Activated T-cell treated with anti-CD3 and anti-CD28 coated beads, Interleukin-2, amount 50 U/mL, for 72 hours (primary cell): ENCODE measurements at regions not wholly inside any gene's neighbourhood (a gene's known extent, or its start where the extent isn't known, plus 50 kb on each side); places are given as distances from the start of the nearest gene placed in this dataset.

ENCODE experiments used
- ATAC-seq, 2 donors: fragments of 150-1000 bp; cut with Tn5 transposase; replicated peaks in 1 of 2; 2 replicates each; pipeline ENCODE4 v1.10.0; 2021; ENCODE audit warnings: moderate library complexity in 2 of 2, mild to moderate bottlenecking in 1 of 2
- DNase-seq, 2 donors: peaks; one replicate each; pipeline ENCODE4 v3.0.0; 2021 to 2022; ENCODE audit warnings: mixed read lengths in 1 of 2
- H3K27ac Mint-ChIP-seq: one replicate; pipeline ENCODE4 v1.8.0; 2022; ENCODE audit warnings: mild to moderate bottlenecking, moderate library complexity, mixed read lengths
- H3K27me3 Mint-ChIP-seq: one replicate; pipeline ENCODE4 v1.8.0; 2022; ENCODE audit warnings: low read depth, mixed read lengths
- H3K36me3 Mint-ChIP-seq, 2 donors: one replicate each; pipeline ENCODE4 v1.8.0; 2022; ENCODE audit warnings: mixed read lengths in 2 of 2, mild to moderate bottlenecking in 1 of 2; ENCODE audit not compliant: insufficient read depth in 2 of 2
- H3K4me1 Mint-ChIP-seq: one replicate; pipeline ENCODE4 v1.8.0; 2022; ENCODE audit warnings: low read depth, mixed read lengths
- H3K4me3 Mint-ChIP-seq, 2 donors: one replicate each; pipeline ENCODE4 v1.8.0; 2022; ENCODE audit warnings: mild to moderate bottlenecking in 2 of 2, mixed read lengths in 2 of 2, moderate library complexity in 2 of 2
- H3K9me3 Mint-ChIP-seq, 2 donors: one replicate each; pipeline ENCODE4 v1.8.0; 2022; ENCODE audit warnings: mixed read lengths in 2 of 2

DNA sequence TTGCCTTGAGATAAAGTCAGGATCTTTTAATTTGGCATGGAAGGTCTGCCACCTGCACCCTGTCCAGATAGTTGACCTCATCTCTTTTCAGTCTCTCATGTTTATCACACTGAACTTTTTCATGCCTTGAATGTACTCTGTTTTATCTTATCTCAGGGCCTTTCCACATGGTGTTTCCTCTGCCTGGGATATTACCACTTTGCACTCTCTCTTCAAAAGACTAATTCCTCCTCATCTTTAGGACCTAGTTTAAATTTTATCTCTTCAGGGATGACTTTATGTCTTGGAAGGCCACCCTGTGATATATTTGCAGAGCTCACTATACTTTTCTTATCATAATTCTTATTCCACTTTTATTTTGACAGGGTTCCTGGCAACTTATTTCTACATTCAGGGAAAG is 150.0 kb downstream of the DNAJB9 start:
- ATAC-seq (no peak), DNase-seq (no peak)
- H3K27me3 Mint-ChIP-seq: peaks cover 3% of the 10 kb centered on the region
- H3K36me3 Mint-ChIP-seq: no peaks in the 10 kb centered on the region
- peaks cover 2 to 3% of the 10 kb centered on the region in 2 donors for H3K9me3 Mint-ChIP-seq
- H3K4me3 Mint-ChIP-seq: no peak overlapping the region
- no peak overlapping the region for H3K27ac Mint-ChIP-seq
- no peaks in the 10 kb centered on the region for H3K4me1 Mint-ChIP-seq

DNA sequence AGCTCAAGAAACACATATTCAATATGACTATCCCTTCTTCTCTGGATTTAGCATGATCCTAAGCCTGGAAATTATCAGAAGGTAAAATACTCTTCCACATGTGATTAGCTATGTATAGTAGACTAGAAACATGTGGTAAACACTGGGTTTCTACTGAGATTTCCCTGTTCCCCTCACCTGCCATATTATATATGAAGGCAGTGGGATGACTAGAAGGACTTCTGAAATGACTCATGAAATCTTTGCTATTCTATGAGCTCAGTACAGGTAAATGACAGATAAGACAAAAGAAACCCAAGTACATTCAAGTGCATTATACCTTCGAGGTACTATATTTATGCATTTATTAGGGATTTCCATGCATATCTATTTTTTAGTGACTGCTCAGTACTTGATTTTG is 152.9 kb downstream of the DNAJB9 start:
- Mint-ChIP-seq H3K36me3 (no peaks in the 10 kb centered on the region), H3K4me1 (no peaks in the 10 kb centered on the region), H3K4me3 (no peak overlapping the region), H3K9me3 (peaks cover 2 to 3% of the 10 kb centered on the region in 2 donors), H3K27ac (no peak overlapping the region), H3K27me3 (no peaks in the 10 kb centered on the region)
- DNase-seq (no peak), ATAC-seq (no peak)

DNA sequence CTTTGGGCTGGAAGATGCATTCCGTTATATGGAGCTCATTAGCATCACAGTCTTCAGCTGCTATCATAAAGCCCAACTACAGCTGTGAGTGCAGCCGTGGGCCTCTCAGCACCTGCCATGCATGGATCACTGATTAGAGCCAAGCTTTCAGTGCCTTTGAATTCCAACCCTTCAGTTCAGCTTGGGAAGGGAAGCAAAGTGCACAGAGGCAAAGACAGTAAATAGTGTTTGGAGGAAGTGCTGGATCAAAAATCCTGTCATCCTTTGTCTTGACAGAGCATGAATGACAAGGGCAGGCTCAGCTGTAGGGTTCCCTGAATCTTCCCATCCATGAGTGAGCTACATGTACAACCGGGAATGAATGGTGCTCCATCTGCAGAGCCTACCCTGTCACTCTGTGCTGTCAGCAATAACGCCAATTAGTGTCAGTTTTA is 153.7 kb downstream of the DNAJB9 start:
- Mint-ChIP-seq H3K4me3 (no peak overlapping the region), H3K4me1 (no peaks in the 10 kb centered on the region), H3K27ac (no peak overlapping the region), H3K27me3 (no peaks in the 10 kb centered on the region), H3K36me3 (no peaks in the 10 kb centered on the region), H3K9me3 (peaks cover 2 to 3% of the 10 kb centered on the region in 2 donors)
- ATAC-seq (no peak), DNase-seq (no peak)

DNA sequence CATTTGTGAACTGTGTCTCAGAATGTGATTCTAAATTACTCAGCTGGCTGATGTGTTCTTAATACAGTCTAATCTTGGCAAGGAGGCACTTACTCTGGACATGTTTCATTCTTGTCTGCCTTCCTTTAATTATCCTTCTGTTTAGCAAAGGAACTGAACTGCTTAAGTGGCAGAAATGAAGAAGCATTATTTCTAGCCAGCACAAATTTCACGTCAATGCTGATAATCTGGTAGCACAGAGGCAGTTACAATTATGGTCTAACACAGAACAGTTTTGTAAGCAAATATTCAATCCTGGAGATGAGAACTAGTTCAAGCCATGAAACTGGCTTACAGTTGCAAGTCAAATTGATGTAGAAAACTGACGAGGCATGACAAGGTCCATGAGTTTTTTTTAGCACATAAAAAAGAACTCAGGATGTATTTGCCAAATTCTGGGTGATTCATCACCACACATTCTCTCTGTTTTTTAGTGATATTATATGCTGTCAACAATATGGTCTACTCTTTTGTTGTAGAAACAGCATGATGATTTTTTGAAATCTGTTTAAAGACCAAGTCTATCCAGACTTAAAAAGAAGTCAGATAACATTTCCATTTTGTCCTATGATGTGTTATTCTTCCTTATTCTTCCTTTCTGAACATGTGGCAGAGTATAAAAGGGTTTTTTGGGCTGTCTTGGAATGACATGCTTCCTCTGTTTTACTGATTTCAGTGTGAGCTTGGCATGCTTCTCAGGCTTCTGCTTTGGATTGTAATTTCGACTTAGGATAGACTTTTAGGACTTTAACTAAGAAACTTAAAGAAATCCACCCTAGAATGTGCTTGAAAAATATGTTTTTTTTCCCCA is 154.8 kb downstream of the DNAJB9 start:
- H3K27me3 Mint-ChIP-seq: no peaks in the 10 kb centered on the region
- peaks cover 2 to 3% of the 10 kb centered on the region in 2 donors for H3K9me3 Mint-ChIP-seq
- H3K4me3 Mint-ChIP-seq: no peak overlapping the region
- H3K36me3 Mint-ChIP-seq: no peaks in the 10 kb centered on the region
- no peak overlapping the region for H3K27ac Mint-ChIP-seq
- no peaks in the 10 kb centered on the region for H3K4me1 Mint-ChIP-seq
- ATAC-seq (no peak), DNase-seq (no peak)

DNA sequence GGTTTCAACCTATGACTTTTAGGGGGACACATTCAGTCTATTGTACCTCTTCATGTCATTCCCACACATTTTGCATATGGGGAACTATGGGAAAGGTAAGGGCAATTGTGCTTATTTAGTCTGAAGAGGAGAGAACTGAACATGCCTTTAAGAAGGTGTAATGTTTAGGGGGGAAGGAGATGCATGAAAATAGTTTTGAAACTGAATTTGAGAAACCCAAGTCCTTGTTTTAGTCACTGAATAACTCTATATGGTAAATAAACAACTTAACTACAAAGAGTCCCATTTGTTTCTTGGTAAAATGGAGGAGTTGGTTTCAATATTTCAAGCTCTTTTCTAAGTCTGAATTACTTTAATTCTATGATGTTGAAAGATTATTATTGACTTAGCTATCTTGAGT is 166.1 kb downstream of the DNAJB9 start:
- no peak overlapping the region for H3K27ac Mint-ChIP-seq
- DNase-seq (no peak), ATAC-seq (no peak)
- H3K36me3 Mint-ChIP-seq: no peaks in the 10 kb centered on the region
- H3K4me1 Mint-ChIP-seq: no peaks in the 10 kb centered on the region
- peaks cover 2 to 3% of the 10 kb centered on the region in 2 donors for H3K9me3 Mint-ChIP-seq
- peaks cover 6% of the 10 kb centered on the region for H3K27me3 Mint-ChIP-seq
- no peak overlapping the region for H3K4me3 Mint-ChIP-seq

DNA sequence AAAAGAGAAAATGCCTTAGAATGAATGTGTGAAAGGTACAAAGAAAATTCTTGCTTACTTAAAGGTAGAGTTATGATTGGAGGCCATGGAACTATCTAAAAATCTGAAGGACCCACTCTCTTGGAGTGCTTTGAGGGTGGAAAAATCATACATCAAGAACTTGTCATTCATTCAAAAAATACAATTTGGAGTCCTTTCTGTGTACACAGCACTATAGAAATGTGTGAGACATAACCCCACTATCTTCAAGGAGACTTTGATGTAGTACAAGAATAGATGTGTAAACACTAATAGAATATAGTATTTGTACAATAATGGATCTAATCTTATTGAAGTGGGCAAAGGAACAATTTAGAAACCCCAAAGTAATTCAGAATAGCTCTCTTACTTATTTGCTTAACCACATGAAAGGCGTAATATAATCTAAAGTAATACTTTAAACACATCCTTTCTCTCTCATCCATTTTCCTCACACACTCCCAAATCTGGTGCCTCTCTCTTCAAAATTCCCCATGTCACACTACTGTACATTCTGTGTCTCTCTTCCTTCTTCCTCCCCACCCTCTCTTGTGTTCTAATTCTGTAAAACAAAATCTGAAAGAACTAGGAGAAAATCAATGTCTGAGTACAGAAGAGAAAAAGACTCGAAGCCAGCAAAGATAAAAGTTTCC is 166.7 kb downstream of the DNAJB9 start:
- Mint-ChIP-seq H3K27me3 (peaks cover 6% of the 10 kb centered on the region), H3K27ac (no peak overlapping the region), H3K4me1 (no peaks in the 10 kb centered on the region), H3K36me3 (no peaks in the 10 kb centered on the region), H3K9me3 (peaks cover 2 to 3% of the 10 kb centered on the region in 2 donors), H3K4me3 (no peak overlapping the region)
- DNase-seq (no peak), ATAC-seq (no peak)

DNA sequence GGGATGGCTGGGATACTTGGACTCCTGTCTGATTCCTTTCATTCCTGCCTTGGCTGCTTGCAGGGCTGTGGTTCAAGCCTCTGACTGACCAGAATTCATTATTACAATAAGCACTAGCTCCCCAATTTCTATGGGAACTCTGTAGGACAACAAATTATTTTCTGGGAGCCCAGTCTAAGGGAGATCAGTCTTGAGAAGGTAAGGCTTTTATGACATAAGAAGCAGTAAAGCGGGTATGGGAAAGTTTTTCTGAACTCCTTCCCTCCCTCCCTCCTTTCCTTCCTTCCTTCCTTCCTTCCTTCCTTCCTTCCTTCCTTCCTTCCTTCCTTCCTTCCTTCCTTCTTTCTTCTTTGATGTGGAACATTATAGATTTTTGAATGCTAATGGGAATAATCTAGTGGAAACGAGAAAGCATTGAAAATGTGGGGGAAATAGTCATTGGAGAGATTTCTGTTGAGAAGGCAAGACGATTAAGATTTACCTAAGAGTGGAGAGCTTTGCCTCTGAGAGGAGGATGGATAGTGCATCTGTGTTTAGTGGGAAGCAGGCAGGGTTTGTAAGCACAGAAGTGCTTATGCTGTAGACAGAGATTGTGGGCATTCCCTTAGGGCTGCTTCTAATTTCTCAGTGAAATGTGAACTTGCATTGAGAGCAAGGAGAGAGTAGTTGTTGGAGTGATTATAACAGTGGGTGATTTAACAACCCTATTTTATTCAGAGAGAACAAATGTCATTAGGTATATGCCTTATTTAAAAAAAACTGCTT is 201.5 kb downstream of the DNAJB9 start:
- Mint-ChIP-seq H3K36me3 (no peaks in the 10 kb centered on the region), H3K9me3 (no peaks in the 10 kb centered on the region), H3K4me3 (no peak overlapping the region), H3K27ac (no peak overlapping the region), H3K4me1 (no peaks in the 10 kb centered on the region), H3K27me3 (no peaks in the 10 kb centered on the region)
- no peak for DNase-seq
- ATAC-seq: no peak

DNA sequence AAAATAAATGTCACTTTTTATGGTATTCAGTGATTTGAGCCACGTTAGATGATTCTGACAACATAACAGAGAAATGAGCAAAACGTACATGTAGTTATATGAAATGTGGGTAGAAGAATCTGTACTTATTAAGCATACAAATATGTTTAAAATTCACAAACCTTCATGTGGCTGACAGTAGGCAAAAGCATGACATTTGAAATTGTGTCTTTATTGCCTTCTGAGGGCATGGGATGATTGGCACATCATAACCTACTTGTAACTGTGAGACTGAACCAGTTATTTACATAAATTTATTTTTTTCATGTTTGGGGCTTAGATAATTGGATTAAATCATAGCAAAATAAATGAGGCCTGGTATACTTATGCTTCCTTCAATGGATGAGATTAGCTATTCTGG is 202.2 kb downstream of the DNAJB9 start:
- no peaks in the 10 kb centered on the region for H3K4me1 Mint-ChIP-seq
- no peaks in the 10 kb centered on the region for H3K27me3 Mint-ChIP-seq
- no peak overlapping the region for H3K27ac Mint-ChIP-seq
- DNase-seq (no peak), ATAC-seq (no peak)
- H3K36me3 Mint-ChIP-seq: no peaks in the 10 kb centered on the region
- no peak overlapping the region for H3K4me3 Mint-ChIP-seq
- H3K9me3 Mint-ChIP-seq: no peaks in the 10 kb centered on the region

DNA sequence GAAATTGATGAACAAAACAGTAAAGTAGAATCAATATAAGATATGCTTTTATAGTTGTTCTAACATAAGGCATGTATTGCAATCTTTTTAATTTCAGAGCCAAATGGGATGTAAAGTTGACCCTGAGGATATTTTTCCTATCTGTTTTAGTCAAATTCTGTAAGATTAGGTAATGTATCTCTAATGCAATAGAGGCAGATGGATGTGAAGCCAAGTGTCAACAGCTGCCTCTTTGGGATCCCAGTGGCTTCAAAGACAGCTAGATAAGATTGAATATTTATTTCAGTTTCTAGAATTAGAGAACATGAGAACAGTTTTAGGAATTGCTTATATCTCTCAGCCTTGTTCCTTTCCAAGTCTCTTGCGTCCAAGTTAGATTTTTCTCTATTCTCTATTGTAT is 208.3 kb downstream of the DNAJB9 start:
- ATAC-seq (no peak), DNase-seq (no peak)
- no peaks in the 10 kb centered on the region for H3K4me1 Mint-ChIP-seq
- peaks cover 0 to 3% of the 10 kb centered on the region in 2 donors for H3K9me3 Mint-ChIP-seq
- no peaks in the 10 kb centered on the region for H3K36me3 Mint-ChIP-seq
- H3K4me3 Mint-ChIP-seq: no peak overlapping the region
- H3K27ac Mint-ChIP-seq: no peak overlapping the region
- H3K27me3 Mint-ChIP-seq: no peaks in the 10 kb centered on the region

DNA sequence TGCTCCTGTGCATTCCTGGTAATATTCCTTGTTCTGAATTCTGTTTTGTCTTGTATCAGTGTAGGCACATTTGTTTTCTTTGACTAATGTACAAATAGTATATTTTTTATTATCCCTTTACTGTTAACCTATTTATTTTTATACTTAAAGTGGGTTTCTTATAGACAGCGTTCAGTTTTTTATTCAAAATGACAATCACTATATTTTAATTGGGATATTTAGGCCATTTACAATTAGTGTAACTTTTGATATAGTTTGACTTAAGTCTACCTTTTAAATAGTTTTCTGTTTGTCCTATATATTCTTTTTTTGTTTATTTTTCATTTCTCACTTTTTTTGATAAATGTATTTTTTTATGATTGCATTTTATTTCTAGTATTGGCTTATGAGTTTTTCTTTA is 219.8 kb downstream of the DNAJB9 start:
- Mint-ChIP-seq H3K27me3 (no peaks in the 10 kb centered on the region), H3K27ac (no peak overlapping the region), H3K4me1 (no peaks in the 10 kb centered on the region), H3K9me3 (peaks cover 8 to 9% of the 10 kb centered on the region in 2 donors), H3K36me3 (peaks cover 0 to 3% of the 10 kb centered on the region in 2 donors), H3K4me3 (no peak overlapping the region)
- no peak for DNase-seq
- ATAC-seq: no peak

DNA sequence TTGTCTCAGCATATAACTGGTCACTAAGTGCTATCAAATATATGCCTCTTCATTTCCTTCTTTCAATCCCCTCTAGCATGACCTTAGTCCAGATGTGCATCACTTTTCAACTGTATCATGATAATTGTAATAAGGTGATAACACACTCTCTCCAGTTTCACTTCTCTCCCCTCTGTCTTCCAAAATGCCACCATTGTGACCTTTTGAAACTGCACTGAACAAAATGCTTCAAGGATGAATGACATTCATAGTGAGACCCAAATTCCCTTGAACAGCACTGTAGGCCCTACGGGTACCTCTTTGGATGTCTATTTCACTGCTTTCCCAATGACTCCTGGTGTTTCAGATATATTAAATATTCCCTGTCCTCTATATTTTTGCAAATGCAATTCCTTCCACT is 224.8 kb downstream of the DNAJB9 start:
- ATAC-seq: no peak
- Mint-ChIP-seq H3K36me3 (peaks cover 0 to 3% of the 10 kb centered on the region in 2 donors), H3K4me3 (no peak overlapping the region), H3K27ac (no peak overlapping the region), H3K27me3 (no peaks in the 10 kb centered on the region), H3K4me1 (no peaks in the 10 kb centered on the region), H3K9me3 (peaks cover 5 to 13% of the 10 kb centered on the region in 2 donors)
- DNase-seq: no peak

DNA sequence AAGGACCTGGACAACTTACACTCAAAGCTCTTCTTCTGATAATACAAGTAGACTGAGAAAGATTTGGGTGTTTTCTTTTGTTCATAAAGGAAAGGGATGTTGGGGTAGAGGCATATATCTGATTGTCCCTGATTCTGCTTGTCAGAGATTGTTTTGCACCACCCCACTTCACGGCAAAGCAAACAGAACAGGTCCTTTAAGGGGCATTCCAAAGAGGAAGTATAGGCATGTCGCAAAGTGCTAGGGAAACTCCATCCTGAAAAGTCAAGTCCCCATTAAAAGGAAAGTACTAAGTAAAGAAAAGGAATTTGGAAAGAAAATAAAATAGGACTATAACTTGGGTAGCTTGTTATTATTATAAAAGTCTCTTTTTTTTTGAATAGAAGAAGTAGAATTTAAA is 233.0 kb downstream of the DNAJB9 start:
- Mint-ChIP-seq H3K4me3 (no peak overlapping the region), H3K9me3 (peaks cover 8 to 11% of the 10 kb centered on the region in 2 donors), H3K27me3 (peaks cover 6% of the 10 kb centered on the region), H3K36me3 (no peaks in the 10 kb centered on the region), H3K4me1 (no peaks in the 10 kb centered on the region), H3K27ac (no peak overlapping the region)
- no peak for ATAC-seq
- no peak for DNase-seq

DNA sequence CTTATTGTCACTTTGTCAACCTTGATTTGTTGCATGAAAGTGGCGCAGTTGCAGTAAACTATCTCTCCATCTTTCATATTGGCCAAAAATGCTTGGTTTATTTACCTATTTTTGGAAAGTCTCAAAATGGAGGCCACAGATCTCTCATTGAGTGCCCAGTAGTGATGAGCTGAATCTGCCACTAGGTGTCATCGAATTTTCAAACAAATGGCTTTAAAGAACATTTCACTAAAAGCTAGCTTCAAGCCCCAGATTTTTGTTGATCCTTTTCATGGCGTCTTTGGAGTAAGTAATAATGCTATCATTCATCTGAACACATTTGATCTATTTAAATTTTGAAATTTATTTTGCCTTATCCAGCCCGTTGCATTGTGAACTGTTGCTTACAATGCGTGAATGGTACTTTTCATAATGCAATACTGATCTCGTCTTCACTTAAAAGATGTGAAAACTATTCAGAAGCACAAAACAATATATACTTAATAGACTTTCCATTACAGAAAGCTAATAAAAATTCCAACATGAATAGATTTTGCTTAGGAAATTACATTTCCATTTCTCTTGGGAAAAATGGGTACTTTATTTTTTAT is 236.2 kb downstream of the DNAJB9 start:
- H3K27ac Mint-ChIP-seq: no peak overlapping the region
- no peaks in the 10 kb centered on the region for H3K4me1 Mint-ChIP-seq
- peaks cover 0 to 2% of the 10 kb centered on the region in 2 donors for H3K9me3 Mint-ChIP-seq
- peaks cover 6% of the 10 kb centered on the region for H3K27me3 Mint-ChIP-seq
- no peak overlapping the region for H3K4me3 Mint-ChIP-seq
- no peaks in the 10 kb centered on the region for H3K36me3 Mint-ChIP-seq
- DNase-seq (no peak), ATAC-seq (no peak)
